Stimulated activated CD4-positive, alpha-beta T cell treated with anti-CD3 and anti-CD28 coated beads, Interleukin-15, amount 100 ng/mL, for 48 hours (primary cell): ENCODE measurements at regions not wholly inside any gene's neighbourhood (a gene's known extent, or its start where the extent isn't known, plus 50 kb on each side); places are given as distances from the start of the nearest gene placed in this dataset.
"Not testable (repeated sequence)": the region's sequence is repeated elsewhere in the genome, so short reads cannot be mapped to it uniquely, and the experiment has no call there.

ENCODE experiments used
- DNase-seq, 2 donors: peaks; one replicate each; pipeline ENCODE4 v3.0.0-alpha.2; 2020; ENCODE audit warnings: low read depth in 2 of 2

GRCh38 chr2:111666160-111666559 is 217.8 kb downstream of the ANAPC1 start:
- DNase-seq, result no peak

GRCh38 chr2:111667001-111667400 is 217.0 kb downstream of the ANAPC1 start:
- DNase-seq, result no peak

GRCh38 chr2:111667542-111668273 is 216.3 kb downstream of the ANAPC1 start:
- DNase-seq, result no peak

- no peak for DNase-seq
Measured at GRCh38 chr2:111668274-111668616, 215.7 kb downstream of the ANAPC1 start.

GRCh38 chr2:111668741-111669140 is 215.3 kb downstream of the ANAPC1 start:
- DNase-seq, result no peak

- DNase-seq, result no peak
Measured at GRCh38 chr2:111669928-111670695, 213.9 kb downstream of the ANAPC1 start.

GRCh38 chr2:111670776-111671175 is 213.2 kb downstream of the ANAPC1 start:
- DNase-seq, result no peak

- no peak for DNase-seq
Measured at GRCh38 chr2:111671426-111672150, 212.4 kb downstream of the ANAPC1 start.

- DNase-seq, result not testable (repeated sequence)
Measured at GRCh38 chr2:111672641-111673040, 211.4 kb downstream of the ANAPC1 start.

GRCh38 chr2:111673526-111673925 is 210.5 kb downstream of the ANAPC1 start:
- DNase-seq, result no peak

GRCh38 chr2:111675419-111676194 is 208.4 kb downstream of the ANAPC1 start:
- no peak for DNase-seq

GRCh38 chr2:111676291-111676822 is 207.6 kb downstream of the ANAPC1 start:
- no peak for DNase-seq

GRCh38 chr2:111678161-111678560 is 205.8 kb downstream of the ANAPC1 start:
- no peak for DNase-seq

- no peak for DNase-seq
Measured at GRCh38 chr2:111678651-111679050, 205.3 kb downstream of the ANAPC1 start.

GRCh38 chr2:111679202-111679601 is 204.8 kb downstream of the ANAPC1 start:
- DNase-seq, result no peak

GRCh38 chr2:111684611-111685010 is 199.4 kb downstream of the ANAPC1 start:
- DNase-seq, result no peak

GRCh38 chr2:111685342-111685741 is 198.7 kb downstream of the ANAPC1 start:
- no peak for DNase-seq

GRCh38 chr2:111686994-111687393 is 197.0 kb downstream of the ANAPC1 start:
- no peak for DNase-seq

GRCh38 chr2:111687911-111688310 is 196.1 kb downstream of the ANAPC1 start:
- no peak for DNase-seq

GRCh38 chr2:111688482-111688881 is 195.5 kb downstream of the ANAPC1 start:
- no peak for DNase-seq

- DNase-seq, result no peak
Measured at GRCh38 chr2:111689174-111689573, 194.8 kb downstream of the ANAPC1 start.

GRCh38 chr2:111689941-111690340 is 194.1 kb downstream of the ANAPC1 start:
- DNase-seq, result no peak
